ENCODE measurements at regions not wholly inside any gene's neighbourhood (a gene's known extent, or its start where the extent isn't known, plus 50 kb on each side); places are given as distances from the start of the nearest gene placed in this dataset.

- DNase-seq = no peak
Measured at GRCh38 chr6:28709478-28710349, 184.0 kb downstream of the GPX5 start.

- DNase-seq = peak; percentile 23
Measured at GRCh38 chr6:28710466-28711191, 184.9 kb downstream of the GPX5 start.

- no peak for DNase-seq
Measured at GRCh38 chr6:28711325-28711724, 185.6 kb downstream of the GPX5 start.

- no peak for DNase-seq
Measured at GRCh38 chr6:28711788-28712341, 186.2 kb downstream of the GPX5 start.

- no peak for DNase-seq
Measured at GRCh38 chr6:28712982-28713381, 187.3 kb downstream of the GPX5 start.

- DNase-seq = no peak
Measured at GRCh38 chr6:28719275-28719940, 193.7 kb downstream of the GPX5 start.

GRCh38 chr6:28720357-28721231, 194.9 kb downstream of the GPX5 start:
- no peak for DNase-seq

GRCh38 chr6:28721372-28721771, 195.7 kb downstream of the GPX5 start:
- DNase-seq = no peak

- no peak for DNase-seq
Measured at GRCh38 chr6:28724395-28724794, 198.7 kb downstream of the GPX5 start.

- DNase-seq = no peak
Measured at GRCh38 chr6:28725274-28725809, 198.4 kb downstream of the TRIM27 start.

- no peak for DNase-seq
Measured at GRCh38 chr6:28725890-28726348, 197.9 kb downstream of the TRIM27 start.

- DNase-seq = no peak
Measured at GRCh38 chr6:28726569-28727309, 197.0 kb downstream of the TRIM27 start.

- DNase-seq = no peak
Measured at GRCh38 chr6:28727559-28728211, 196.1 kb downstream of the TRIM27 start.

- no peak for DNase-seq
Measured at GRCh38 chr6:28729501-28730402, 194.0 kb downstream of the TRIM27 start.

- no peak for DNase-seq
Measured at GRCh38 chr6:28732052-28732451, 191.7 kb downstream of the TRIM27 start.

GRCh38 chr6:28734443-28734959, 189.3 kb downstream of the TRIM27 start:
- no peak for DNase-seq

GRCh38 chr6:28736121-28736520, 187.7 kb downstream of the TRIM27 start:
- DNase-seq = no peak

GRCh38 chr6:28737750-28738395, 185.9 kb downstream of the TRIM27 start:
- no peak for DNase-seq

- no peak for DNase-seq
Measured at GRCh38 chr6:28738396-28738765, 185.4 kb downstream of the TRIM27 start.

Data from NCI-H1694 (cell line).